ENCODE measurements at regions not wholly inside any gene's neighbourhood (a gene's known extent, or its start where the extent isn't known, plus 50 kb on each side); places are given as distances from the start of the nearest gene placed in this dataset.
"Not testable (repeated sequence)": the region's sequence is repeated elsewhere in the genome, so short reads cannot be mapped to it uniquely, and the experiment has no call there.

DNA sequence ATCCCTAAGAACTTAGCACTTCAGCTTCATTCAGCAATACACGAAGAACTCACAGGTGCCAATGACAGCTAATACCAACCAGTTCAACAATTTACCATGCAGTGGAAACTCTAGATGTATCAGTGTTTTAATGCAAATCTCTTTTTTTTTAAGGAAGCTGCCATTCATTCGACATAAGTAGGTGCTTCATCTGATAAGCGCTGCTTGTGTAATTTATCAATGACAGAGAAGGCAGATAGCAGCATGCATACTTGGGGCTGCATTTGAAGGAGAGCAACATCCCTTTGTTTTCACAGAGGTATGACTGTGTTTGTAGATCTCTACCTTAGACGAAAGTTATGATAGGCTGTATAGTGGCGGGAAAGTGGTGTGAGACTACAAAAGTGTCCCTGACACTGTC is 977.1 kb downstream of the AACS start:
- no peak for DNase-seq

DNA sequence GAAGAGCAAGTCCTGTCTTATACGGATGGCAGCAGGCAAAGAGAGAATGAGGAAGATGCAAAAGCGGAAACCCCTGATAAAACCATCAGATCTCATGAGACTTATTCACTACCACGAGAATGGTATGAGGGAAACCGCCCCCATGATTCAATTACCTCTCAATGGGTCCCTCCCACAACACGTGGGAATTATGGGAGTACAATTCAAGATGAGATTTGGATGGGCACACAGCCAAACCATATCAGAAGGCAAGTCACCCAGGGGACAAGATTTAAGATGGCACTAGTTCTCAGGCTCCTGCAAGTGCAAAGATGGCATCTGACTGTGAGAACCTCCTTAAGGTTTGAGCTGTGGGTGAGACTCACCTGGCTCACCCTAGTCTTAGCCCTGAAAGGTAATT is 984.3 kb downstream of the AACS start:
- not testable (repeated sequence) for DNase-seq

DNA sequence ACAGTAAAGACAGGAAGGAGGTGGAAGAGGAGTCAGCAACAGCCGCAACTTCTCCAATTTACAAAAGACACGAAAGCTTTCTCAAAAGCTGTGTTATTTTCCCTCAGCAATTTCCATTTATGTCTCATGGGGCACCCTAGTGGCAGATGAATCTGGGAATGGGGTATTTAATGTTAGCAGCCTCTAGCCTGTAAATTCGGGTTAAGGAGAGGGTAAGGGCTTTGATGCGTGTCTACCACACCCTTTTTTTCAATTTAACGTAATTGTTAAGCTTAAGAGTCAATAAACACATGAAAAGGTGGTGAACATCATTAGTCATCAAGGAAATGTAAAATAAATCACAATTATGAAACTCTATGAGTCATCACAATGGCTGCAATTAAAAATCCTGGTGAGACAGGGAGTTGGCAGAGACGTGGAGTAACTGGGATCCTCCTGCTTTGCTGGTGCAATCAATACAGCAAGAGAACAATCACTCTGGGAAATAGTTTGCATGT is 986.4 kb downstream of the AACS start:
- no peak for DNase-seq

DNA sequence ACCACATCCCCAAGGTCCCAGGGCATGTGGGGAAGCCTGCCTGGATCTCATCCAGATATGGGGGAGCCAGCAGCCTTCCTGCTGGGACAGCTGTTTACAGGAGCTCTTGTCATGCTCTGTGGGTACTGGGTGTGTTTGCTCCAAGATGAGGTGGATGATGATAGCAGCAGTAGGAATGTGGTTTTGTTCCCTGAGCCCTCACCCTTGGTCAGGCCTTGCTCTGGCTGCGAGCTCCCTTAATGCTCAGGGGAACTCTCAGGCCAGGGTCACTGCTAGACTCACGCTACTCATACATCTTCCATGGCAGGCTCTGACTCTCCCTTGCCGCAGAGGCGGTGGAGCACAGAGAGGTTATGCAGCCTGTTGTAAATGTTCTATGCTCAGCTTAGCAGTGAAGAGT is 990.3 kb downstream of the AACS start:
- DNase-seq = no peak

DNA sequence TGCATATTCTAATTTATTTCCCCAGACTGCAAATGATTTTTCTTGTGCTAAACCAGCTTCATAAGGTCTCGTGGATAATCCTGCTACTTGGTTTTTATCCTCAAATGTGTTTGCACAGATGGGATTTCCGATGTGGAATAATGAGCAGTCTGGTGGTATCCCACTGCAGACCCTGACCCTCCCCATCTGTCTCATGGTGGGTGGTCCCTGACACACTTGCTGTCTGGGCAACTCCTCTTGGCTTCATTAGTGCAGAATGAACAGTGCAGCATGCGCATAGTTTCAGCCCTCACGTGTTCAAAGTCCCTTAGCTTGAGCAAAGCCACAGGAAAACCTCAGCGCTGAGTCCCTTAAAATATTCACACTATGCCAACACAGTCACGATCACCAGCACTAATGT is 996.5 kb downstream of the AACS start:
- no peak for DNase-seq

DNA sequence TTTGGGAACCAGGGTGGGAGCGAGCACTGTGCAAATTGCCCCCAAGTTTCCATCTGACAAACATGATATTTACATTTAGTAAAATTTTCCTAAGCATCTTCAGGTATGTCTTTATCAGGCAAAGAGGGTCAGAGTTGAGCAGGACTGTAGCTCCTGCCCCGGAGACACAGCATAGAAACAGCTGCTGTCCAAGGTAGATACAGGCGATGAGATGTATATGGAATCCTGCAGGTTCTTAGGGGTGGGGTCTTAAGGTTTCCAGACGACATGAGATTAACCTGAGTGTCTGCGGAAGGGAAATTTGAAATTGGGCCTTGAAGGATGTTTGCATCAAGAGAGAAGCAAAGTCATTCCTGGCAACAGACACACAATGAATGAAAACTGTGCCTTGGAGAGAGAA is 998.8 kb downstream of the AACS start:
- no peak for DNase-seq

DNA sequence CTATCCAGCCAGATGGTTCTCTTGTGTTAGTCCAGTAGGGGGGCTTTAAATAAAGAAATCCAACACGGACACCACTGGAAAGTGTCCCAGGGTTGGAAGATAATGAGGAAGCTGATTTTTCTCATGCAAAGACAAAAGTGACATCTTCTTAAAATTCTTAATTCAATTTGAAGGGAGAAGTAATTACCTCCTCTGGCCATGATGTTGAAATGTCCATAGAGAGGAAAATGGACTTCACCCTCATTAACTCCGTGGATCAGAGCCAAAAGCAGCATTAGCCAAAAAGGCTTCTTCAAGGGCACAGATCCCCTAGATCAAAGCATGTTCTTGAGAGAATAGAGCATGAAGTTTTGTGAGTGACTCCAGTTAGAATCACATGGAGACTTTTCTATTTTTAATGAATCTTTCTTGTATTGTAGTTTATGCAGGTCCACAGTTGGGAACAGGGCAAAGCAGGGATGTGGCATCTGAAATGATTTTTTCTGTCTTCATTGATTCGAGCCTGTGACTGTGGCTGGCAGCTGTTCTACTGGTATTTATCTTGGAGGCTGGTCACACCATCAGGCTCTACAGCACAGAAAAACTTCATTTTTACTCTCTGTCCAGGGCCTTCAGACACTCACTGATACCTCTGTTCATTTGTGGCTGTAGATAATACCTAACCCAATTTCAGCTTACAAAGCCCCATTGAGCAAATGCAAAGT is 1002.5 kb downstream of the AACS start:
- DNase-seq = no peak

DNA sequence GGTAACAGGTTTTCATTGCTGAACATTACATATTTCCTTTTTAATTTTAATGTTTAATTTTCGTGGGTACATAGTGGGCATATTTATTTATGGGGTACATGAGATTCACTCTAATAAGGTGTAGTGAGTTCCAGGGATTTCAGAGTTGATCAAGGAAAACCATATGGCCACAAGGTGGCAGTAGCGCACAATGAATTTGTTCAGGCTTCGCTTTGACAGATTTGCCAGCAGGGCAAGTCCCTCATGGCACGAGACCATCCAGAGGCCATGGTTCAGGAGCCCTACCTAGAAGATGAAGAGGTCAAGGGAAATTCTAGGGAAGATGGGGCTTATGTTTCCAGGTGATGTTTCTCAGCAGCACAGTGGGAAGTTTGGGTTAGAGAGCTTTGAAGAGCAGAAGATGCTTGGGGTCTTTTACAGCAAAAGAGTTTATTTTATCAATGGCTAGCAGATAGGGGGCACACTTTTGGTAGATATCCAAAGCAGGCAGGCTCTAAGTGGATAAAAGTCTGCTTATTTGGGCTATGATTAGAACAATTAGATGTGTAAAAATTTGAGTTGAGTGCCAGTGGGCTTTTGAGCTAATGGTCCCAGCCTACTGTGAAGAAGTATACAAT is 1004.4 kb downstream of the AACS start:
- DNase-seq = peak; percentile 36

DNA sequence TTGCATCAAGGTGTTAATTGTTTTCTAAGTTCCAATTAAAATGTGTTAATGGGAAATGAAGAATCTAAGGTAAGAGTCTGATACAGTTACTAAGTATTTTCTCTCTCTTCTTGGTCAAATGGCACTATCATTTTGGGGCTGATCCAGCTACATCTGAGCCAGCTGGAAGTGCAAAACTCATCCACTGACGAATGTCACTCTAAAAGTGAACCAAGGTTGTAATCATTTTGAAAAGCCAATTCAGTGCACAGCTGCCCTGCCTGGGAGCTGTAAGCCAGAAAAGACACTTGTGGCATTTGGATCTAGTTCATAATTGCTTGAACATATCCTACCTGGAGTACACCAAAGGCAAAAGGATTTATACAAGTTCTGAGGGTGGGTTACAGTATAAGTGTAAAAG is 1011.3 kb downstream of the AACS start:
- no peak for DNase-seq

DNA sequence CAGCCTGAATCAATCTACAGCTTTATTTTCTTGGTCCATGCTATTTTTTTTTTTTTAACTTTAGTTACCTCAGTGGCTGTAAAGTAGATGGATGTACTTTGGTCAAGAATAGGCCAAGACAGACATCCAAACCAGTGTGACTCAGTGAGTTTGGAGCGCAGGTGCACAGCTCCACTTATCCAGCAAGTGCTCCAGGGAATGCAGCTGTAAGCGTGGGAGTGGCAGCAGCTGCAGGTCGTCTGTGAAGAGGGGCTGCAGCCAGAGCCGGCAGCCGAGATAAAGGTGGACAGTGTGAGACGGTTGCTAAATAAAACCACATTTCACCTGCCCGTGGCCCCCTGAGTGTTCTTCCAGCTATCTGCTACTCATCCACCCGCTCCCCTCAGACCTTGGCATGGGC is 1018.7 kb downstream of the AACS start:
- no peak for DNase-seq

DNA sequence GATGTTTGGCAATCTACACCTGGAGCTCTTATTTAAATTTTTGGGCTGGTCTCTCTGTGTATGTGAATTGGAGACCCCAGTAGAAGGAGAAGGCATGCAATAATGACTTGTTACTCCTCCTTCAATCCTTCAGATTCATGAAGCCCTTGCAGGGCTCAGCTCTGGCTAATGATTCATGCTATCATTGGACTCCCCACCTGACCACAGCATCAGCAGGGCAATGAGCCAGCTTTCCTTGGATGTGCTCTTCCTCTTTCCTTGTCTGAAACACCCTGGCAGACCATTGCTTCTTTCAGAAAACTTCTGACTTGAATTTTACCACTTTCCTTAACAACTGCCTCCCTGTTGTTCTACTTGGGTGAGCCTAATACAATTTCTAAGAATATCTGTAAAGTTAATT is 1019.2 kb downstream of the AACS start:
- DNase-seq = no peak

DNA sequence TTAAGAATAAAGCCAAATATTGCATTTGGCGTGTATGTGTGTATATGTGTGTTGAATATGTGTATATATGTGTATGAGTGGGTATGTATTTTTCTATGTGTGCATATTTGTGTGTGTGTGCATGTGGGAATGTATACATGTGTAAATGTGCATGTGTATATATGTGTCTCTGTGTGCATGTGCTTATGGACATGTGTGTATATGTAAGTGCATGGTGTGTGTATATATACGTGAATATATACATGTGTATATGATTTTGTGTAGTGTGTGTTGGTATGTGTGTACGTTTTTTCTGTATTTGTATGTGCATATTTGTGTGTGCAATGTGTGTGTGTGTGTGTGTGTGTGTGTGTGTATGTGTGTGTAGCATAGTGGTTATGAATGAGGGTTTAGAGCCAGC is 1021.0 kb downstream of the AACS start:
- no peak for DNase-seq

DNA sequence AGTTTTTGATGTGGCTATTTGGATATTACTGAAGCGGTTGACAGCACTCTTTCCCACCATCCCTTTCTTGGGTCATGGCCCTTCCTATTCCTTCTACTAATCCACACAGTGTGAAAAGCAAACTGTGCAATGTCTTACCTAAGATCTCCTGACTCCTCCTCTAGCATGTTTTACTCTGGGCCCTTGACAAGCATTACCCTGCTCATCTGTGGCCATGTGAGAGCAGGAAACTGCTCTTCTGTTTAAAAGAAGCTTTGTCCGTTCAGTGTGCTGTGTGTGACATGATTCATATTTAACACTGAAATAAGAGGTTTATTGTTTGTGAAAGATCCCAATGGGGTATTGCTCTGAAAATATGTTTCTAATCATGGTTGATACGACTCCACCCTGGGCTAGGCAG is 1022.5 kb downstream of the AACS start:
- no peak for DNase-seq

DNA sequence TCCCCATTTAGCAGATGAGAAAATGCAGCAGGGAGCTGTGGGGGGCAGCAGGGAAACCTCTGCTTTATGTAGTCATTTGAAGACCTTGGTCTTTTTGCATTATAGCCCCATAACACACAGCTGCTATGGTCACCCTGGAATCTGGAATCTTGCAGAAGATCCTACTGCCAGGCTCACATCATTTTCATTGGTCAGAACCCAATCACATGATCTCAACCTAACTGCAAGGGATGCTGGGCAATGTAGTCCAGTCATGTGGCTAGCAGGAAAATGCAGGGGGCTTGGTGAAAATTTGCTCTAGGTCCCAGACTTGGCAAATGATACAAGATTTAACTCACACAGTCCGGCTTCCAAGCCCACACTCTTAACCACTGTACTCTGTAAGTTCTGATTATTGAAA is 1028.7 kb downstream of the AACS start:
- peak; percentile 24 for DNase-seq

DNA sequence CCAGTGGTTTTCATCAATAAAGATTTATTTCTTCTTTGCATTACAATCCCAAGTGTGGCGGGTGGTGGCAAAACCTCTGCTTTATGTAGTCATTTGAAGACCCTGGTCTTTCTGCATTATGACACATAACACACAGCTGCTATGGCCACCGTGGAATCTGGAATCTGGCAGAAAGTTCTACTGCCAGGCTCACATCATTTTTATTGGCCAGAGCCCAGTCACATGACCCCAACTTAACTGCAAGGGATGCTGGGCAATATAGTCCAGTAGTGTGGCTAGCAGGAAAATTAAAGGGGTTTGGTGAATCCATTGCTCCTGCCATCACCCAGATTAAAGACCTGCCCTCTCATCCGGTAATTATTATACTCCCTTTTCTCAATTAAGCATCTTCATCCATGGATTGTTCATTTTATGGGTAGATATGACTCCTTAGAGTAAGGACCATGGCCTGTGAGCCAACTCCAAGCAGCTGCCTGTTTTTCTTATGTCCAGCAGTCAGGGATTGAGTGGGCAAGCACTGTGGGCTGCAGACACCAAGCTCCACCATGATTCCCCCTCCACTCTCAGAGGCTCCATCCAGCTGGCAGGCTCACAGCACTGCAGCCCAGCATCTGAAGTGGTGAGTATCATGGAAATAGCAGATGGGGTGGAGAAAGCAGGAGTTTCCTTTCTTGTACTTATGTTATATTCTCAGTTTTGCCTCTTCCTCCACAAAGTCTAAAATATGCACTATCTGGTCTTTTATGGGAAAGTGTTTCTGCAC is 1030.7 kb downstream of the AACS start:
- DNase-seq = no peak

DNA sequence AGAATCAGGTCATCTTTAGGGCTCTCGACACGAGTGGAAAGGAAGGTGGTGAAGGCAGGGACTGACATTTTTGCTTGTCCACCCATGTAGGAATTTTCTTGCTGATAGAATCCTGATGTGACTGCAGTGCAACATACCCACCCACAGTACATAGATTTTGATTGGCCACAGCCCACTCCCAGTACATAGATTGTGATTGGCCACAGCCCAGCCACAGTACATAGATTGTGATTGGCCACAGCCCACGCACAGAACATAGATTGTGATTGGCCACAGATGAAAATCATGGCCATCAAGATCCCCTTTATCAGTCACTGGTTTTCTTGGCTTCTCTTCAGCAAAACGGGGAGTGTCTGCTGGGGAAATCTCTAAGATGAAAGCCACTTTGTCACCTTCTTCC is 1041.5 kb downstream of the AACS start:
- no peak for DNase-seq

DNA sequence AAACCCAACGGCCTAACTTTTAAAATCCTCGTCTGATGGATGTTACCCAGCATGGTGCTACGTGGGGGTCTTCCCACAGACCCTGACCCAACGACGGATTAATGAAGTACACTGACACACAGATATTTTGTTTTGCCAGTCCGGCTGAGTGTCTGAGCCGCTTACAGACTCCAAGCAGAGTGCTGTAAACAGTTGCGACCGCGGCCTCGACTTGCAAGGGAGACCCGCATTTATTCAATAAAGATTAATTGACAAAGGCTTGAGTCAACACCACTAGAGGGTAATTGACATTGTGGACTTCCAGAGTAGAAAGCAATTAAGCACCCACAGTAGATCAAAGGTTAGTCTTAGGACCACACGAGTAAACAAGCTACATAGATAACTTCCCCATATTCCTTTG is 1042.4 kb downstream of the AACS start:
- no peak for DNase-seq

DNA sequence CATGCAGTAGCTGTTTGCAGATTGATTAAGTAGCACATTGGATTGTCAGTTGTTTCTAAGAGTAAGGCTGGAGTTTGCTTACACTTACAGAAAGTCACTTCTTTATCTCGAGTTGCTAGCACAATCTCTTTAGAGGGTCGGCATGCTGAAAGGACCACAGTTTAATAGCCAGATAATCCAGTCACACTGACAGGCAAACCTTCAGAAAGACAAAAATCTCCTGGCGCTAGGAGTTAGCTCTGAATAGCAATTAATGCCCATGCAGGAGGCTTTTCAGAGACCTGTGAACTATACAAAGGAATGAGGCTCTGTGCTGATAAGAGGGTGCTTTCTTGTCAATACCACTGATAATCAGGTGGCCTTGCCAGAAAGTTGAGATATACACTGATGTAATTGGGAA is 1043.0 kb downstream of the AACS start:
- DNase-seq = no peak

DNA sequence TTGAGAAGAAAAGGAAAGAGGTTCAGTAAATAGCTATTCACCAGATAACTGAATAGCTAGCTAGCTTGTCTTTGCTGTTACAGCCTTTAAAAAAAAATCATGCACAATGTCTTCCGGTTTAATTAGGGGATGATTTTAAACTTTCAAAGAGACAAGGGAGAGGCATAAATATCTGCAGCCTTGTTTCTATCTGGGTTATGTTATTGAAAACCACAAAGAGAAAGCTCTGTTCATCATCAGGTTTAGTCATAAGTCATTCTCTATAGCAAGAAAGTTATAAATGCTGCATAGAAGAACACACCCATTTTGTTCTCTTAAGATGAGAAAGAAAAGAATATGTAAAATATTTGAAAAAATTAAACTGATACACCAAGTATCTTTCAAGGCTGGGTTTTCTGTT is 1046.9 kb downstream of the AACS start:
- DNase-seq = no peak

DNA sequence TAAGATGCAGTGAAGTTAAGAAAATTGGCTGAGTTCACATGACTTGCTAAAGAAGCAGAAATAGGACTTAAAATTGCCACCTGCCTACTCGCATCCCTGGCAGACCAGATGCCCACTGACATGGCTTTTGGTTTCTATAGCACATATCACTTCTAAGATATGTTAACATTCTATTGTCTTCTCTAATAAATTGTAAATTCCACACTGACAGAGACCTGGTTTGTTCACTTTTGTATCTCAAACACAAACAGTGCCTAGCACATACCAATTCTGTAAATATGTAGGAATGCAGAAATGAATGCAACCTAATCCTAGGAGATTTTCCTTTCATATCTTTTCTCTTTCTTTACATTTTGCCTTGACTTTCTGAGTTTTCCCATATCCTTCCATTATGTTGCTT is 1047.6 kb downstream of the AACS start:
- no peak for DNase-seq

DNA sequence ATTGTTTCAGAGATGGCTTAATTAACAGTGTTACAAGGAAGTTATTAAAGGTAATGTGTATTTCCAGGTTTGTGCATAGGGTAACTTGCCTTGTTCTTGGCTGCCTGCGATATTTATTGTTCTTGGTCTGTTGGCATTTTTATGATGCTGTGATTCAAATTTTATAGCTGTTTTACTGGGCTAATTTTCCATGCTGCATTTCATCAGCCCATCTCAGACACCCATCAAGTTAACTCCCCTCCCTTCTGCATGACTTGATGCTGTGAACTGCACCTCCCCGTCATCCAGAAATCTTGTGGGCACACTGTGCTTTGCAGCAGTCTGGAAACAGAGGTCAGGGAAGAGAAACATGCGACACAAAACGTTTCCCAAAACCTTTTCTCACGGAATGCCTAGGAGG is 1049.2 kb downstream of the AACS start:
- DNase-seq = no peak

DNA sequence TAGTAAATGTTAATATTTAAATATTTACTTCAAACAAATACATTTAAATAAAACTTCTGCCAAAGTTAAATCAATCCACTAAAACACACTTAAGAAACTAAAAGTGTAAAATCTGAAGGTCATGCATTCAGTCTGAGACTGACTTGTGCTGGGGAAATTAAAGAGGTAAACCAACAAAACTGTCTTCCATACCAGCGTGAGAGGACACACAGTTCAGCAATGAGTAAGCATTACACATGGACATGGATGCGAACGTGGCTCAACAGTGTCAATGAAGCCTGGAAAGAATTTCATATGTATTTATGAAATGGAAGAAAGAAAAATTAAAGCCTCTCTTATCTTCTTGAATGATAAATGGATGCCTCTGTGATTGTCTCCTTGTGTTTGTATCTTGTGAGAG is 1052.3 kb downstream of the AACS start:
- DNase-seq = no peak

DNA sequence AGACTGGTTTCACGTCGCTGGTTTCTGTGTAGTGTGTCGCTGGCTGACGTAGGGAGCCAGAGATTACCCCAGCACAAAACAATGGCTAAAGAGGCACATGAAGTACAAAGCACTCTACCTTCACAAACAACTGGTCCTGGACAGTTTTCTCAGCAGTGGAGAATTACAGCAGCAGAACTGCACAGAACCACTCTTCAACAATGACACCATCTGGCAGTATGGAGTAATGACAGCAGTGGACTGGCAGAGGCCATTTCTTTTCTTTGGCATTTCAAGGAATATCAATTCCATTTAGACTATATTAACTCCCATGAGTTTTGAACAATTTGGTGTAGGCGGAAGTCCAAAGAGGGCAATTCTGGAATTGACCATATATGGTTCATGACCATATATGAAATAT is 1074.1 kb downstream of the AACS start:
- DNase-seq = no peak

DNA sequence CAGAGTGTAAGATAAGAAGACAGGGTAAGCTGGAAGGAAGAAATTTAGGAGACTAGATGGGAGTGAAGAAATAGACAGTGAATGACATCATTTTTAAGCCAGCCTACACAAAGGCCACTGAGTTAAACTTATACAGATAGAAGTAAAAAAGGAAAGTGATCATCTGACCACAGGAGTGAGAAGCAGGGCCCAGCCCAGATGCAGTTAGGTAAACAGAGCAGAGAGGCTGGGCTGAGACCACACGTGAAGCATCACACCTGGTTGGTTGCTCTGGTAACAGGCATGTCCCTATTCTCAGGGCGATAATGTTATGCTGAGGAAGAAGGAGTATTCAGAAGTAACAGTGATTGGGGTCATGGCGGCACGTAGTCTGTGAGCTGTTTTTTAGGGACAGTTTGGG is 1079.4 kb downstream of the AACS start:
- no peak for DNase-seq
